GM19467 (cell line): ENCODE measurements at regions not wholly inside any gene's neighbourhood (a gene's known extent, or its start where the extent isn't known, plus 50 kb on each side); places are given as distances from the start of the nearest gene placed in this dataset.
"Not testable (repeated sequence)": the region's sequence is repeated elsewhere in the genome, so short reads cannot be mapped to it uniquely, and the experiment has no call there.

Source experiments
- ATAC-seq: cut with Tn5 transposase; IDR thresholded peaks from one replicate; pipeline ENCODE4 v1.9.1; 2021; ENCODE audit warnings: mild to moderate bottlenecking, moderate library complexity; ENCODE audit not compliant: unreplicated experiment

- ATAC-seq = no peak
Observed at GRCh38 chr2:234166531-234166930, 116.0 kb downstream of the SPP2 start.

- ATAC-seq = no peak
Observed at GRCh38 chr2:234165421-234165820, 114.9 kb downstream of the SPP2 start.

- ATAC-seq = no peak
Observed at GRCh38 chr2:234164493-234165413, 114.3 kb downstream of the SPP2 start.

GRCh38 chr2:234163510-234164045, 113.1 kb downstream of the SPP2 start:
- ATAC-seq = no peak

- no peak for ATAC-seq
Observed at GRCh38 chr2:234162861-234163260, 112.4 kb downstream of the SPP2 start.

GRCh38 chr2:234161932-234162331, 111.4 kb downstream of the SPP2 start:
- ATAC-seq = no peak

- ATAC-seq = no peak
Observed at GRCh38 chr2:234158812-234159211, 108.3 kb downstream of the SPP2 start.

GRCh38 chr2:234157817-234158588, 107.5 kb downstream of the SPP2 start:
- ATAC-seq = no peak

GRCh38 chr2:234156326-234156725, 105.8 kb downstream of the SPP2 start:
- ATAC-seq = no peak

- ATAC-seq = not testable (repeated sequence)
Observed at GRCh38 chr2:234152835-234153234, 102.3 kb downstream of the SPP2 start.

- ATAC-seq = no peak
Observed at GRCh38 chr2:234147335-234147861, 96.9 kb downstream of the SPP2 start.

- ATAC-seq = no peak
Observed at GRCh38 chr2:234146087-234146826, 95.8 kb downstream of the SPP2 start.

GRCh38 chr2:234145511-234145910, 95.0 kb downstream of the SPP2 start:
- no peak for ATAC-seq

GRCh38 chr2:234145057-234145456, 94.6 kb downstream of the SPP2 start:
- ATAC-seq = no peak

GRCh38 chr2:234143896-234144295, 93.4 kb downstream of the SPP2 start:
- ATAC-seq = no peak

- no peak for ATAC-seq
Observed at GRCh38 chr2:234142530-234142929, 92.0 kb downstream of the SPP2 start.

GRCh38 chr2:234139755-234140154, 89.3 kb downstream of the SPP2 start:
- ATAC-seq = no peak

- no peak for ATAC-seq
Observed at GRCh38 chr2:234138836-234139235, 88.3 kb downstream of the SPP2 start.

- no peak for ATAC-seq
Observed at GRCh38 chr2:234137400-234138014, 87.0 kb downstream of the SPP2 start.

- ATAC-seq = no peak
Observed at GRCh38 chr2:234136461-234136860, 86.0 kb downstream of the SPP2 start.
